Adrenal gland (tissue), 5 donors: ENCODE measurements at regions not wholly inside any gene's neighbourhood (a gene's known extent, or its start where the extent isn't known, plus 50 kb on each side); places are given as distances from the start of the nearest gene placed in this dataset.

Source experiments
- CTCF ChIP-seq, 6 experiments: fragments of 450-650 bp in 4 of 6; fragments of 200-600 bp in 2 of 6; sonication (generic) in 1 of 6; IDR thresholded peaks; 1 replicate in 5 of 6; 2 replicates in 1 of 6; pipeline versions ENCODE4 v1.5.1 to v1.8.0; 2016 to 2021; ENCODE audit warnings: antibody characterized with exemption in 6 of 6, mild to moderate bottlenecking in 2 of 6, moderate library complexity in 1 of 6
- POLR2A ChIP-seq, 2 donors: fragments of 450-650 bp; IDR thresholded peaks; one replicate each; pipeline ENCODE4 v1.6.1; 2017; ENCODE audit warnings: antibody characterized with exemption in 2 of 2, mild to moderate bottlenecking in 2 of 2, moderate library complexity in 1 of 2
- donor health status: DM: no; HTN: no; CAD: no.

- TF ChIP-seq CTCF (IDR thresholded peaks at IDR 0.05) (peak; percentile 59 to 80 (median 76)), POLR2A (IDR thresholded peaks at IDR 0.05) (no peak)
These were observed 83.7 kb upstream of the BET1 start for GRCh38 chr7:94087664-94088352.
